ENCODE measurements at regions not wholly inside any gene's neighbourhood (a gene's known extent, or its start where the extent isn't known, plus 50 kb on each side); places are given as distances from the start of the nearest gene placed in this dataset.

GRCh38 chr4:136441629-136442282 is 1090.5 kb downstream of the PCDH18 start:
- no peak for DNase-seq (ENCODE audit: low read depth, low spot score)

- DNase-seq (ENCODE audit: low read depth, low spot score) = no peak
Observed at GRCh38 chr4:136438645-136439044, 1093.6 kb downstream of the PCDH18 start.

- no peak for DNase-seq (ENCODE audit: low read depth, low spot score)
Observed at GRCh38 chr4:136424052-136424451, 1108.2 kb downstream of the PCDH18 start.

GRCh38 chr4:136414981-136415380 is 1117.3 kb downstream of the PCDH18 start:
- DNase-seq (ENCODE audit: low read depth, low spot score) = no peak

GRCh38 chr4:136412708-136413107 is 1119.6 kb downstream of the PCDH18 start:
- no peak for DNase-seq (ENCODE audit: low read depth, low spot score)

GRCh38 chr4:136400829-136401228 is 1131.5 kb downstream of the PCDH18 start:
- DNase-seq (ENCODE audit: low read depth, low spot score) = peak; percentile 4

- DNase-seq (ENCODE audit: low read depth, low spot score) = peak; percentile 64
Observed at GRCh38 chr4:136395212-136395722, 1137.0 kb downstream of the PCDH18 start.

- no peak for DNase-seq (ENCODE audit: low read depth, low spot score)
Observed at GRCh38 chr4:136392576-136392975, 1139.7 kb downstream of the PCDH18 start.

- DNase-seq (ENCODE audit: low read depth, low spot score) = no peak
Observed at GRCh38 chr4:136390824-136391223, 1141.5 kb downstream of the PCDH18 start.

GRCh38 chr4:136383082-136383481 is 1149.2 kb downstream of the PCDH18 start:
- DNase-seq (ENCODE audit: low read depth, low spot score) = no peak

GRCh38 chr4:136371231-136371630 is 1161.1 kb downstream of the PCDH18 start:
- DNase-seq (ENCODE audit: low read depth, low spot score) = no peak

- DNase-seq (ENCODE audit: low read depth, low spot score) = no peak
Observed at GRCh38 chr4:136369073-136369472, 1163.2 kb downstream of the PCDH18 start.

GRCh38 chr4:136357556-136357955 is 1174.7 kb downstream of the PCDH18 start:
- no peak for DNase-seq (ENCODE audit: low read depth, low spot score)

- DNase-seq (ENCODE audit: low read depth, low spot score) = no peak
Observed at GRCh38 chr4:136355970-136356369, 1176.3 kb downstream of the PCDH18 start.

- DNase-seq (ENCODE audit: low read depth, low spot score) = no peak
Observed at GRCh38 chr4:136343340-136343739, 1189.0 kb downstream of the PCDH18 start.

GRCh38 chr4:136342666-136343065 is 1189.6 kb downstream of the PCDH18 start:
- DNase-seq (ENCODE audit: low read depth, low spot score) = no peak

- no peak for DNase-seq (ENCODE audit: low read depth, low spot score)
Observed at GRCh38 chr4:136337216-136337615, 1195.1 kb downstream of the PCDH18 start.

GRCh38 chr4:136336479-136336878 is 1195.8 kb downstream of the PCDH18 start:
- no peak for DNase-seq (ENCODE audit: low read depth, low spot score)

- no peak for DNase-seq (ENCODE audit: low read depth, low spot score)
Observed at GRCh38 chr4:136329042-136329662, 1203.1 kb downstream of the PCDH18 start.

GRCh38 chr4:136328131-136328530 is 1204.2 kb downstream of the PCDH18 start:
- DNase-seq (ENCODE audit: low read depth, low spot score) = no peak

- DNase-seq (ENCODE audit: low read depth, low spot score) = no peak
Observed at GRCh38 chr4:136320465-136320813, 1211.9 kb downstream of the PCDH18 start.

- no peak for DNase-seq (ENCODE audit: low read depth, low spot score)
Observed at GRCh38 chr4:136319789-136320464, 1212.4 kb downstream of the PCDH18 start.

- no peak for DNase-seq (ENCODE audit: low read depth, low spot score)
Observed at GRCh38 chr4:136316961-136317360, 1215.3 kb downstream of the PCDH18 start.

All from ELF-1 (cell line).